ENCODE measurements at regions not wholly inside any gene's neighbourhood (a gene's known extent, or its start where the extent isn't known, plus 50 kb on each side); places are given as distances from the start of the nearest gene placed in this dataset.

DNA sequence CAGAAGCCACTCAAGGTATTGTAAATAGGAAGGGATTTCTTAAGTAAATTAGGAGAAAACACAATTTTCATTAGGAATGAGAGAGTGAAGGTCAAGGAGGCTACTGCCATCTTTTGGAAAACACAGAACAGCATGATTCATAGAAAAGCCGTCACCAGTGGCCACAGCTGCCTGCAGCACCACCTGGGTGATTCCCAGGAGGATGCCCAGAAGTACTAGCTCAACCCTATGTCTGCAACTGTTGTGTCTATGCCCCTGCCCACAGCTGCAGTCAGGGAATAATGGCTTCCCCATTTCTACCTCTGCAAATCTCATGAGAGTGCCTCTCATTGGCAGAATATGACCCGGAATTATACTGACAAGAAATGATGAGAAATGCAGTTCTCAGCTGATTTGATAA is 300.0 kb downstream of the IGSF11 start:
- TF ChIP-seq CTCF (IDR thresholded peaks at IDR 0.05; ENCODE audit: low read depth, low read length, missing control alignments) = no peak
- no peak overlapping the region for H3K4me3 ChIP-seq (ENCODE audit: low read depth, low read length)
- DNase-seq (ENCODE audit: low read depth) = no peak

GRCh38 chr3:118736107-118736506 is 298.5 kb downstream of the IGSF11 start:
- TF ChIP-seq CTCF (IDR thresholded peaks at IDR 0.05; ENCODE audit: low read depth, low read length, missing control alignments) = no peak
- H3K4me3 ChIP-seq (ENCODE audit: low read depth, low read length) = no peak overlapping the region
- no peak for DNase-seq (ENCODE audit: low read depth)

DNA sequence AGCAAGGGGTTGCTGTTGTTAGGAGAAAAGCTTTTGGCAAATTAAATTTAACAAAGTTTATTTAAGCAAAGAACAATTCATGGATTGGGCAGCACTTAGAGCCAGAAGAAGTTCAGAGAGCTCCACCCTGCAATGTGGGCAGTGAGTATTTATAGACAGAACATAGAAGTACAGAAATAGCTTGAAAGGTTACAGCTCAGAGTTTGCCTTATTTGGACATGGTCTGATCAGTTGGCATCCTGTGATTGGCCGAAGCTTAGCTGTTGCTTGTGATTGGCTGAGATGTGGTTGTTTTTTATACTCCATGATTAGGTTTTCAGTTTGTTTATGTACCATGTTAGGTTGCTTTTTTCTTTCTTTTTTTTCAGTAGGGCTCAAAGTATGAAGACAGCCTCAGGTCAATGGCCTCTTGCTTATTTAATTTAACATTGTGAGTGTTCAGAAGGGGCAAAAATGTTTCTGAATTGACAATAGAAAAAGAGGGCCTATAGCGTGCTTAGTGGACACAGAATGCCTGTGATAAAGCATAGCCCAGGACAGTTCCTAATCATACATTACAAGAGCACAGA is 293.8 kb downstream of the IGSF11 start:
- no peak for TF ChIP-seq CTCF (IDR thresholded peaks at IDR 0.05; ENCODE audit: low read depth, low read length, missing control alignments)
- no peak for DNase-seq (ENCODE audit: low read depth)
- no peak overlapping the region for H3K4me3 ChIP-seq (ENCODE audit: low read depth, low read length)

- H3K4me3 ChIP-seq (ENCODE audit: low read depth, low read length) = no peak overlapping the region
- no peak for DNase-seq (ENCODE audit: low read depth)
- TF ChIP-seq CTCF (IDR thresholded peaks at IDR 0.05; ENCODE audit: low read depth, low read length, missing control alignments) = no peak
Observed at GRCh38 chr3:118742760-118743159, 291.9 kb downstream of the IGSF11 start.

- no peak overlapping the region for H3K4me3 ChIP-seq (ENCODE audit: low read depth, low read length)
- no peak for DNase-seq (ENCODE audit: low read depth)
- no peak for TF ChIP-seq CTCF (IDR thresholded peaks at IDR 0.05; ENCODE audit: low read depth, low read length, missing control alignments)
Observed at GRCh38 chr3:118744186-118744585, 290.5 kb downstream of the IGSF11 start.

DNA sequence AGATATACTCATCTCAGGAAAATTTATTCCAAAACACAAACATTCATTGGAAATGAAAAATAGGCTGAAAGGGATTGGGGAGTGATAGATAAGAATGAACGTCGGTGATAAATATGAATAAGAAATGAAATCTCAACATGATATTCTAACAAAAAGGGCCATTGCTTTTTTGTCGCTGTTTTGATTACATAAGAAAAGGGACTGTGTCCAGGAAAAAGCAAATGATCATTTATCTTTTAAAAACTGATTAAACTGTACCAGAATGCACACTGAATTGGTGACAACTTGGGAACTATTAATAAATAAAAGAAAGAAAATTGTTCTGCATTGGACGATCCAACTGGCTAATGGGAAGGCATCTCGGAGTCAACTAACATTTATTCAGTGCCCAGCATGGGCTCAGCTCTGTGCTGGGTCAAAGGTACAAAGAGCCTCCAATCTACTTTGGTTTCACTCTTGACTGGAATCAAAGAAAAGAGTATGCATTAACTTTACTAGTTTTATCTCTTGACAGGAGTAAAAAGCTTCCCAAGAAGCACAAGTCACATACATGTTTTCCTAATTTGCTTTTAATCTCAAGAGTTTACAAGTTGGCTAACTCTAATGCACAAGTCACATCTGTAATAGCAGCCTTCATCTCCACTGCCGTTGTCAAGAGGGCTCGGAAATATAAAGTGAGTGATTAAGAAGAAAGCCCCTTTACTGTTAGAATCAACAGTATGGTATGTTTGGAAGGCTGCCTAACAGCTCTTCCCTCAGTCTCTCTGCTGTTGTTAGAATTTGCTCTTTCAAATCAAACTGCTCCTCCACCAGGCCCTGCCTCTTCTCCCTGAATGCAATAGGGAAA is 280.0 kb downstream of the IGSF11 start:
- H3K4me3 ChIP-seq (ENCODE audit: low read depth, low read length) = no peak overlapping the region
- DNase-seq (ENCODE audit: low read depth) = no peak
- no peak for TF ChIP-seq CTCF (IDR thresholded peaks at IDR 0.05; ENCODE audit: low read depth, low read length, missing control alignments)

All from GM12864 (cell line).